Stimulated activated CD4-positive, alpha-beta T cell treated with anti-CD3 and anti-CD28 coated beads, Interleukin-4, amount 100 ng/mL, for 48 hours (primary cell): ENCODE measurements at regions not wholly inside any gene's neighbourhood (a gene's known extent, or its start where the extent isn't known, plus 50 kb on each side); places are given as distances from the start of the nearest gene placed in this dataset.

Source experiments
- DNase-seq, 2 donors: peaks; one replicate each; pipeline ENCODE4 v3.0.0-alpha.2; 2020; ENCODE audit warnings: low read depth in 2 of 2

- DNase-seq = no peak
These were observed 383.8 kb downstream of the MAN2A1 start for GRCh38 chr5:110073534-110073933.

- no peak for DNase-seq
These were observed 385.9 kb downstream of the MAN2A1 start for GRCh38 chr5:110075656-110076055.

GRCh38 chr5:110077147-110077546 lies 387.4 kb downstream of the MAN2A1 start:
- no peak for DNase-seq

GRCh38 chr5:110082194-110082593 lies 392.5 kb downstream of the MAN2A1 start:
- no peak for DNase-seq

GRCh38 chr5:110082863-110083262 lies 393.1 kb downstream of the MAN2A1 start:
- no peak for DNase-seq

GRCh38 chr5:110085826-110086225 lies 396.1 kb downstream of the MAN2A1 start:
- DNase-seq = no peak

GRCh38 chr5:110086658-110087388 lies 397.1 kb downstream of the MAN2A1 start:
- peak; percentile 25 to 53 for DNase-seq

GRCh38 chr5:110087829-110088228 lies 398.1 kb downstream of the MAN2A1 start:
- DNase-seq = no peak

GRCh38 chr5:110088676-110089436 lies 399.1 kb downstream of the MAN2A1 start:
- DNase-seq = no peak

GRCh38 chr5:110092955-110093785 lies 403.4 kb downstream of the MAN2A1 start:
- no peak for DNase-seq

- no peak for DNase-seq
These were observed 404.4 kb downstream of the MAN2A1 start for GRCh38 chr5:110094109-110094508.

- DNase-seq = no peak
These were observed 404.8 kb downstream of the MAN2A1 start for GRCh38 chr5:110094548-110094947.

- DNase-seq = no peak
These were observed 406.7 kb downstream of the MAN2A1 start for GRCh38 chr5:110096419-110096818.

- DNase-seq = no peak
These were observed 409.8 kb downstream of the MAN2A1 start for GRCh38 chr5:110099572-110099971.

- no peak for DNase-seq
These were observed 413.4 kb downstream of the MAN2A1 start for GRCh38 chr5:110103081-110103480.

- DNase-seq = no peak
These were observed 414.5 kb downstream of the MAN2A1 start for GRCh38 chr5:110104060-110104725.

- no peak for DNase-seq
These were observed 415.3 kb downstream of the MAN2A1 start for GRCh38 chr5:110104726-110105669.

- no peak for DNase-seq
These were observed 416.0 kb downstream of the MAN2A1 start for GRCh38 chr5:110105692-110106091.

GRCh38 chr5:110106750-110107149 lies 417.0 kb downstream of the MAN2A1 start:
- DNase-seq = no peak

GRCh38 chr5:110108520-110108919 lies 418.8 kb downstream of the MAN2A1 start:
- DNase-seq = no peak

- no peak for DNase-seq
These were observed 419.9 kb downstream of the MAN2A1 start for GRCh38 chr5:110109667-110110066.
